ENCODE measurements at regions not wholly inside any gene's neighbourhood (a gene's known extent, or its start where the extent isn't known, plus 50 kb on each side); places are given as distances from the start of the nearest gene placed in this dataset.

GRCh38 chr15:37291920-37292319 lies 191.6 kb upstream of the MEIS2 start:
- TF ChIP-seq CTCF (IDR thresholded peaks at IDR 0.05) (no peak), EP300 (IDR thresholded peaks at IDR 0.05) (no peak), POLR2A (IDR thresholded peaks at IDR 0.05; ENCODE audit: low read depth) (no peak), POLR2AphosphoS5 (IDR thresholded peaks at IDR 0.05) (no peak)
